DMS153 treated with DMSO at 0.1 percent for 48 hours (cell line): ENCODE measurements at regions not wholly inside any gene's neighbourhood (a gene's known extent, or its start where the extent isn't known, plus 50 kb on each side); places are given as distances from the start of the nearest gene placed in this dataset.

ENCODE experiments used
- DNase-seq: peaks from one replicate; lab custom pipeline; 2025; ENCODE audit not compliant: unreplicated experiment; lab: John Stamatoyannopoulos, UW

- DNase-seq, result no peak
Measured at GRCh38 chr1:217091561-217091960, 368.3 kb upstream of the ESRRG start.

- peak; percentile 44 for DNase-seq
Measured at GRCh38 chr1:217090060-217090911, 367.1 kb upstream of the ESRRG start.

GRCh38 chr1:217089361-217090014, 366.3 kb upstream of the ESRRG start:
- peak; percentile 44 for DNase-seq

GRCh38 chr1:217088521-217089284, 365.5 kb upstream of the ESRRG start:
- peak; percentile 59 for DNase-seq

- DNase-seq, result no peak
Measured at GRCh38 chr1:217088011-217088410, 364.8 kb upstream of the ESRRG start.

GRCh38 chr1:217079584-217079983, 356.4 kb upstream of the ESRRG start:
- no peak for DNase-seq

- DNase-seq, result no peak
Measured at GRCh38 chr1:217078959-217079358, 355.7 kb upstream of the ESRRG start.

GRCh38 chr1:217078078-217078690, 355.0 kb upstream of the ESRRG start:
- peak; percentile 70 for DNase-seq

- DNase-seq, result no peak
Measured at GRCh38 chr1:217077426-217077825, 354.2 kb upstream of the ESRRG start.

GRCh38 chr1:217076902-217077301, 353.7 kb upstream of the ESRRG start:
- DNase-seq, result peak; percentile 16

- no peak for DNase-seq
Measured at GRCh38 chr1:217072926-217073325, 349.7 kb upstream of the ESRRG start.

- no peak for DNase-seq
Measured at GRCh38 chr1:217067642-217068041, 344.4 kb upstream of the ESRRG start.

GRCh38 chr1:217066794-217067193, 343.6 kb upstream of the ESRRG start:
- DNase-seq, result no peak

GRCh38 chr1:217063172-217063908, 340.1 kb upstream of the ESRRG start:
- DNase-seq, result no peak

GRCh38 chr1:217062586-217062985, 339.4 kb upstream of the ESRRG start:
- no peak for DNase-seq

- no peak for DNase-seq
Measured at GRCh38 chr1:217059401-217059800, 336.2 kb upstream of the ESRRG start.

GRCh38 chr1:217053676-217054075, 330.4 kb upstream of the ESRRG start:
- DNase-seq, result no peak

- no peak for DNase-seq
Measured at GRCh38 chr1:217052626-217053025, 329.4 kb upstream of the ESRRG start.

- DNase-seq, result no peak
Measured at GRCh38 chr1:217052196-217052595, 329.0 kb upstream of the ESRRG start.

- no peak for DNase-seq
Measured at GRCh38 chr1:217049721-217050120, 326.5 kb upstream of the ESRRG start.

GRCh38 chr1:217049081-217049480, 325.9 kb upstream of the ESRRG start:
- DNase-seq, result no peak
